ENCODE measurements at regions not wholly inside any gene's neighbourhood (a gene's known extent, or its start where the extent isn't known, plus 50 kb on each side); places are given as distances from the start of the nearest gene placed in this dataset.

DNA sequence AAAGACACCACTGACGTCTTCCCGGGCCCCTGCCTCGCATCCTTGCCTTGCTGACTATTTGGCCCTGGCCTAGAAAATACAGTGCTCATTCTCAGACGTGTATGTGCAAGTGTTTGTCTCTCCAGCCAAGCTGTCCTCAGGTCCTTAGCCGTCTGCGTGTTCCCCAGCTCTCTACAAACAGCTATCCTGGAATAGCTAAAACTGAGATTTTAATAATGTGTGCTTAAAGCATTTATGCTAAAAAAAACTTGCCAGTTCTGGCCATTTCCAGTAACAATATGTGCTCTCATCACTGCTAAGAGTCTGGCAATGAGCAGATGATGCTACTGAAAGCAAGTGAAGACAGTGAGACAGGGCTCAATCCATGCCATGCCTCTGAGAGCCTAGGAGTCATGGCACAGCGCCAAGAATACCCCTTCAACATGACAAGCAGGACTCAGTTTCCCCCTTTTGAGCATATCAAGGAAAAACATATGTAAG, 55.7 kb downstream of the IRF2BP2 start:
- H3K4me3 ChIP-seq (ENCODE audit: low read depth, low read length) = no peak overlapping the region
- TF ChIP-seq, protein P1, sequence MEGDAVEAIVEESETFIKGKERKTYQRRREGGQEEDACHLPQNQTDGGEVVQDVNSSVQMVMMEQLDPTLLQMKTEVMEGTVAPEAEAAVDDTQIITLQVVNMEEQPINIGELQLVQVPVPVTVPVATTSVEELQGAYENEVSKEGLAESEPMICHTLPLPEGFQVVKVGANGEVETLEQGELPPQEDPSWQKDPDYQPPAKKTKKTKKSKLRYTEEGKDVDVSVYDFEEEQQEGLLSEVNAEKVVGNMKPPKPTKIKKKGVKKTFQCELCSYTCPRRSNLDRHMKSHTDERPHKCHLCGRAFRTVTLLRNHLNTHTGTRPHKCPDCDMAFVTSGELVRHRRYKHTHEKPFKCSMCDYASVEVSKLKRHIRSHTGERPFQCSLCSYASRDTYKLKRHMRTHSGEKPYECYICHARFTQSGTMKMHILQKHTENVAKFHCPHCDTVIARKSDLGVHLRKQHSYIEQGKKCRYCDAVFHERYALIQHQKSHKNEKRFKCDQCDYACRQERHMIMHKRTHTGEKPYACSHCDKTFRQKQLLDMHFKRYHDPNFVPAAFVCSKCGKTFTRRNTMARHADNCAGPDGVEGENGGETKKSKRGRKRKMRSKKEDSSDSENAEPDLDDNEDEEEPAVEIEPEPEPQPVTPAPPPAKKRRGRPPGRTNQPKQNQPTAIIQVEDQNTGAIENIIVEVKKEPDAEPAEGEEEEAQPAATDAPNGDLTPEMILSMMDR (IDR thresholded peaks at IDR 0.05; ENCODE audit: control insufficient read depth, extremely low read depth, insufficient read depth) = no peak
- no peak for DNase-seq (ENCODE audit: low read depth)

DNA sequence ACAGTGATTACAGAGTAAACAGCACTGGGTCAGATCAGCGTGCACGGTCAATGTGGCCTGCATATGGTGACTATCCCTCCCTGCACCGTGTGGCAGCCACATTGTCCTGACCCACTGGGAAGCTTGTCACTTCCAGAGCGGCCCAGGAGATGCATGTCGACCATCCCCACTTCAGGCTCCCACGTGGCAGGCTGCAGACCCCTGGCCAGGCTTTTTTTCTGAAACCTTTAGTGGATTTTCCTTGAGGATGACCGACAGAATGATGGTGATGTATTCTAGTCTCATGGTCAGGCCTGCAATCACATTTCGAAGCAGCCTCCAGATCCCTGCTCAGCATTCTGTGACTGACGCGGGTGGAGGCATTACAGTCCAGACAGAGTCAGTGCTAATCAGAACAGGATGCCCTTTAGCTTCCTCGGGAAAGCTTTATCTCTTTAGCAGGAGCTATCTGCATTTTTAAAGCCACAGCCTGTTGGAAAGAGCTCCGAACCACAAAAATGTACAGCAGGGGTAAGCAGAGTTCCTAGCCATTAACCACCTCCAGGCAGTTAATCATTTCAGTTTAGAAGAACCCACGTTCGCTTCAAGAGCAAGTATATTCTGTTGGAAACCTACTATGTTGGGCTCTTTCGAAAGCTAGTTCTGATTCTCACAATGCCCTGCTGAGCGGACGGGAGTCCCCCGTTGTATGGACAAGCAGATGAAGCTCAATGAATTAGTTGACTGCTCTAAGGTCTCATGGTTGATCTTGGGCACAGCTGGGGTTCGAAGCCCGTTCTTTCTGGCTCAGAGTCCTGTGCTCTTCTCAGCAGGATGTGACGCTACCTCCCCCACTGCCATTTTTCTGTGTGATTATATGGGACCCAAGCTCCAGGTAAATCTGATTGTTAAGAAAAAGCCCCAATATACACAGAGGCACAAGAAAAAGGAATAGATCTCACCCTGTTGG, 56.5 kb downstream of the IRF2BP2 start:
- DNase-seq (ENCODE audit: low read depth) = no peak
- H3K4me3 ChIP-seq (ENCODE audit: low read depth, low read length) = no peak overlapping the region
- TF ChIP-seq, protein P1 (IDR thresholded peaks at IDR 0.05; ENCODE audit: control insufficient read depth, extremely low read depth, insufficient read depth) = no peak

DNA sequence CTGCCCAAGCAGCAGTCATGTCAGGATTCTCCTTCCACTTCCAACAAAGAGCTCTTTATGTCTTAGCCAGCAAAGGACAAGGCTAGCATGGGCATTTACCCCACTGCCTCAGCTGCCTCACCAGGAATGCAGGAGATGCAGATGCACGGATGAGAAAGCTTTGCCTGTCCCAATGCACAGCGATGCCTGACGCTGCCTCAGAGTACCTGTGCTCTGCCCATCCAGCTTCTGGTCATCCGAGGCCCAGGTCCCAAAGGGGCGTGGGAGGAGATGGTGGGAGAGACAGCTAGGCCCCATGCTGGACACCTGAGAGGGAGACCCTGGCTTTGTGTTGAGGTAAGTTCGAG, 59.0 kb downstream of the IRF2BP2 start:
- TF ChIP-seq, protein P1 (IDR thresholded peaks at IDR 0.05; ENCODE audit: control insufficient read depth, extremely low read depth, insufficient read depth) = no peak
- no peak overlapping the region for H3K4me3 ChIP-seq (ENCODE audit: low read depth, low read length)
- no peak for DNase-seq (ENCODE audit: low read depth)

- no peak for DNase-seq (ENCODE audit: low read depth)
- H3K4me3 ChIP-seq (ENCODE audit: low read depth, low read length) = no peak overlapping the region
- TF ChIP-seq, protein P1 (IDR thresholded peaks at IDR 0.05; ENCODE audit: control insufficient read depth, extremely low read depth, insufficient read depth) = no peak
These were observed 59.5 kb downstream of the IRF2BP2 start for GRCh38 chr1:234550341-234551031.

DNA sequence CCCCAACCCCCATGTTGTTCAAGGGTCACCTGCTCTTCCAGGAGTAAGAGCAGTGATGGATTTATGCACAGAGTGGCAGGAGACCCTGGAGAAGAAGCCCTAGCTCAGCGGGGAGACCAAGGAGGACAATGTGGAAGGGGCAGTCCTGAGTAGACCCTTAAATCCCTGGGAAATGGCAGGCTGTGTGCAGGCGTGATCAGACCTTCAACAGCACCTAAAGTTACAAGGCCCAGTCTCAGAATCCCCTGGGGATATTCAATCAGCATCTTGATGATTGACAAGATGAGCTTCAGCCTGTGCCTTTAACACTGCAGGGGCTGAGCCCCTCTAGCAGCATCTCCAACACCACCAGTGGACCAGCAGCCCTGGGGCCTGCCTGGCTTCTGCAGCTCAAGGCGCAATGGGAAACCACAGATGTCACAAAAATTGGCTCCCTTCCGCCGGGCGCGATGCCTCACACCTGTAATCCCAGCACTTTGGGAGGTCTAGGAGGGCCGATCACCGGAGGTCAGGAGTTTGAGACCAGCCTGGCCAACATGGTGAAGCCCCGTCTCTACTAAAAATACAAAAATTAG, 60.4 kb downstream of the IRF2BP2 start:
- no peak overlapping the region for H3K4me3 ChIP-seq (ENCODE audit: low read depth, low read length)
- TF ChIP-seq, protein P1 (IDR thresholded peaks at IDR 0.05; ENCODE audit: control insufficient read depth, extremely low read depth, insufficient read depth) = no peak
- no peak for DNase-seq (ENCODE audit: low read depth)

DNA sequence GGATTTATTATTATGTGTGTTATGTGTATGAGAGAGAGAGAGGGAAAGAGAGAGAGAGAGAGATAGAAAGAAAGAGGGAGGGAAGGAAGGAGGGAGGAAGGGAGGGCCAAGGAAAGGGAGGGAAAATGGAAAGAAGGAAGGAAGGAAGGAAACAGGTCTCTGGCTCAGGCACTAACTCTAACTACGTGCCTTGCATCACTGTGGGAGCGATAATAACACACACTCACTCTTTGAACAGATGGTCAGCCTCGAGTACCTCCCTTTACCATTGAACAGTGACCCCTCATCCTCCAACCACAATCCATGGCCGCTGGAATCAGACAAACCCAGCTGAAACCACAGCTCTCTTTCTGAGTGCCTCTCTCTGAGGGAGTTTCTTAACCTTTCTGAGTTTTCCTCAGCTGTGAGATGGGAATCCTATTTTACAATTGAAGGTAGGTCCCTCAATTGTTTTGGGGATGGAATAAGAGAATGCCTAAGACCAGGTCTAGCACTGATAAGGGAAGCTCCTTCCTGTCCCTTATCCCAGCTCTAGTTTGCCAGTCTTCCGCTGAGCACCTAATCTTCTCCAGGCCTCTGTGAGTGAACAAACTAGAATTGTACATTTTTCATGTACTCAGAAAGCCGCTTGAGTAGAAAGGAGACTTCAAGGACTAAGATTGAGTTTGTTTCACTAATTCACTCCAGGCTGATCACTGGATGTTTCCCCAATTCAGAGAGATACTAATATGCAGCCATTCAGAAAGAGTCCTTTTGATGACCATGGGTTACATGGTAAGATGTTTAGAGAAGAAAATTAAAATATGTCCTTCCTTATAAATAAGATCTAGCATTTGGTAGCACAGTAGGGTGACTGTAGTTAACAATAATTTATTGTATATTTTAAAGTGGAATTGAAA, 62.8 kb downstream of the IRF2BP2 start:
- TF ChIP-seq, protein P1 (IDR thresholded peaks at IDR 0.05; ENCODE audit: control insufficient read depth, extremely low read depth, insufficient read depth) = no peak
- DNase-seq (ENCODE audit: low read depth) = no peak
- no peak overlapping the region for H3K4me3 ChIP-seq (ENCODE audit: low read depth, low read length)

All from LNCaP clone FGC (cell line).